Testis (tissue), 2 donors: ENCODE measurements at regions not wholly inside any gene's neighbourhood (a gene's known extent, or its start where the extent isn't known, plus 50 kb on each side); places are given as distances from the start of the nearest gene placed in this dataset.

Source experiments
- DNase-seq: peaks from one replicate; pipeline ENCODE4 v3.0.0-alpha.2; 2019
- H3K27ac ChIP-seq, 2 donors: fragments of 200-600 bp; sonication (generic); one replicate each; pipeline ENCODE4 v1.5.1; 2019
- H3K27me3 ChIP-seq: fragments of 200-600 bp; sonication (generic); one replicate; pipeline ENCODE4 v1.5.1; 2019
- H3K36me3 ChIP-seq: fragments of 200-600 bp; sonication (generic); one replicate; pipeline ENCODE4 v1.5.1; 2017; ENCODE audit warnings: low read depth; ENCODE audit errors: missing control alignments
- H3K4me1 ChIP-seq: fragments of 200-600 bp; sonication (generic); one replicate; pipeline ENCODE4 v1.5.1; 2019
- H3K4me3 ChIP-seq, 2 donors: fragments of 200-600 bp; sonication (generic); one replicate each; pipeline ENCODE4 v1.5.1; 2017 to 2019
- H3K9me3 ChIP-seq: fragments of 200-600 bp; sonication (generic); one replicate; pipeline ENCODE4 v1.5.1; 2017
- CTCF ChIP-seq, 3 experiments: fragments of 450-650 bp in 2 of 3; fragments of 200-600 bp in 1 of 3; sonication (generic) in 1 of 3; IDR thresholded peaks; one replicate each; pipeline ENCODE4 v1.5.1; 2016 to 2019; ENCODE audit warnings: antibody characterized with exemption in 3 of 3, mild to moderate bottlenecking in 2 of 3, moderate library complexity in 1 of 3
- POLR2A ChIP-seq: fragments of 450-650 bp; IDR thresholded peaks from one replicate; pipeline ENCODE4 v1.6.1; 2017; ENCODE audit warnings: antibody characterized with exemption, mild to moderate bottlenecking, moderate library complexity
- WGBS, 2 donors: methylation state at CpG; one replicate each; pipeline ENCODE4 v1.1.5; 2018; 5-methylcytosine and 5-hydroxymethylcytosine counted together
- intact Hi-C: fragments of 100-400 bp; cut with DNase I; formaldehyde crosslinking; loops from one replicate; pipeline ENCODE4 v1.15.1; 2023; ENCODE audit warnings: low total_unique reads

DNA sequence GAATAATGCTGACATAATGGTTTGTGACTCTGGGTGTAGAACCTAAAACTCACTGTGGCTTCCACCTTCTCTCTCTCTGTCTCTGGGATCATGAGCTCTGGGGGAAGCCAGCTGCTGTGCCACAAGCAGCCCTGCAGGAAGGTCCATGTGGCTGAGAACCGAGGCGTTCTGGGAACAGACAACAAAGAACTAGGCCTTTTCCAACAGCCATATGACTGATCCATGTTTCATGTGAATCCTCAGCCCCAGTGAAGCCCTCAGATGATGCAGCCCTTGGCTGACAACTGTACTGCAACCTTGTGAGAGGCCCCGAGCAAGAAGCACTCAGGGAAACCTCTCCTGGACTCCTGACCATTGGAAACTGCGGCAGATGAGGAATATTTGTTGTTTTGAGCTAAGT is 56.6 kb downstream of the HLA-G start:
- WGBS, 2 donors, result 19 to 52% methylated on average over 3 to 4 of the region's 4 CpGs
- no peak for DNase-seq

GRCh38 chr6:29886701-29887100 is 55.6 kb upstream of the HLA-A start:
- no peaks in the 10 kb centered on the region for H3K9me3 ChIP-seq
- H3K4me3 ChIP-seq, result no peak overlapping the region
- TF ChIP-seq POLR2A (no peak), CTCF (IDR thresholded peaks at IDR 0.05) (no peak)
- H3K27ac ChIP-seq, result peak overlapping the region in 1 of 2 donors; percentile 91
- H3K27me3 ChIP-seq, result no peaks in the 10 kb centered on the region
- no peak for DNase-seq
- intact Hi-C loops, result no loop called here
- 39 to 43% methylated on average over 5 of the region's 5 CpGs for WGBS, 2 donors
- H3K36me3 ChIP-seq, result no peaks in the 10 kb centered on the region
- H3K4me1 ChIP-seq, result no peaks in the 10 kb centered on the region

More for the DNA sequence above, 56.6 kb downstream of the HLA-G start:
- H3K36me3 ChIP-seq, result no peaks in the 10 kb centered on the region
- H3K9me3 ChIP-seq, result no peaks in the 10 kb centered on the region
- H3K4me3 ChIP-seq, result no peak overlapping the region
- no peaks in the 10 kb centered on the region for H3K4me1 ChIP-seq
- intact Hi-C loops, result no loop called here
- H3K27ac ChIP-seq, result no peak overlapping the region
- H3K27me3 ChIP-seq, result no peaks in the 10 kb centered on the region
- TF ChIP-seq POLR2A (no peak), CTCF (IDR thresholded peaks at IDR 0.05) (no peak)

- TF ChIP-seq CTCF (IDR thresholded peaks at IDR 0.05), result no peak
- TF ChIP-seq POLR2A, result no peak
- DNase-seq, result peak; percentile 19
- H3K27ac ChIP-seq, result peak overlapping the region; percentile 63 to 91
- peak overlapping the region; percentile 56 to 59 for H3K4me3 ChIP-seq
- intact Hi-C loops, result no loop called here
- no peaks in the 10 kb centered on the region for H3K27me3 ChIP-seq
- H3K9me3 ChIP-seq, result no peaks in the 10 kb centered on the region
- no peaks in the 10 kb centered on the region for H3K36me3 ChIP-seq
- WGBS, 2 donors, result 1 to 12% methylated on average over 10 to 21 of the region's 28 CpGs
- no peaks in the 10 kb centered on the region for H3K4me1 ChIP-seq
Measured at GRCh38 chr6:29887330-29887818, 55.0 kb upstream of the HLA-A start.

DNA sequence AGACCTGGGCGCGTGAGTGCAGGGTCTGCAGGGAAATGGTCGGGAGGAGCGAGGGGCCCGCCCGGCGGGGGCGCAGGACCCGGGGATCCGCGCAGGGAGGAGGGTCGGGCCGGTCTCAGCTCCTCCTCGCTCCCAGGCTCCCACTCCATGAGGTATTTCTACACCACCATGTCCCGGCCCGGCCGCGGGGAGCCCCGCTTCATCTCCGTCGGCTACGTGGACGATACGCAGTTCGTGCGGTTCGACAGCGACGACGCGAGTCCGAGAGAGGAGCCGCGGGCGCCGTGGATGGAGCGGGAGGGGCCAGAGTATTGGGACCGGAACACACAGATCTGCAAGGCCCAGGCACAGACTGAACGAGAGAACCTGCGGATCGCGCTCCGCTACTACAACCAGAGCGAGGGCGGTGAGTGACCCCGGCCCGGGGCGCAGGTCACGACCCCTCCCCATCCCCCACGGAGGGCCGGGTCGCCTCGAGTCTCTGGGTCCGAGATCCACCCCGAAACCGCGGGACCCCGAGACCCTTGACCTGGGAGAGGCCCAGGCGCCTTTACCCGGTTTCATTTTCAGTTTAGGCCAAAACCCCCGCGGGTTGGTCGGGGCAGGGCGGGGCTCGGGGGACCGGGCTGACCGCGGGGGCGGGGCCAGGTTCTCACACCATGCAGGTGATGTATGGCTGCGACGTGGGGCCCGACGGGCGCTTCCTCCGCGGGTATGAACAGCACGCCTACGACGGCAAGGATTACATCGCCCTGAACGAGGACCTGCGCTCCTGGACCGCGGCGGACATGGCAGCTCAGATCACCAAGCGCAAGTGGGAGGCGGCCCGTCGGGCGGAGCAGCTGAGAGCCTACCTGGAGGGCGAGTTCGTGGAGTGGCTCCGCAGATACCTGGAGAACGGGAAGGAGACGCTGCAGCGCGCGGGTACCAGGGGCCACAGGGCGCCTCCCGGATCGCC is 54.2 kb upstream of the HLA-A start:
- H3K4me1 ChIP-seq, result no peaks in the 10 kb centered on the region
- DNase-seq, result peak; percentile 53
- no peak for TF ChIP-seq POLR2A
- no peak for TF ChIP-seq CTCF (IDR thresholded peaks at IDR 0.05)
- H3K27me3 ChIP-seq, result no peaks in the 10 kb centered on the region
- H3K4me3 ChIP-seq, result peak overlapping the region; percentile 56 to 59
- H3K9me3 ChIP-seq, result no peaks in the 10 kb centered on the region
- H3K27ac ChIP-seq, result peak overlapping the region; percentile 63 to 91
- intact Hi-C loops, result no loop called here
- WGBS, 2 donors, result 2% methylated on average over 41 of the region's 101 CpGs; no CpG with 5 or more reads in 1 of the 2 donors
- H3K36me3 ChIP-seq, result no peaks in the 10 kb centered on the region
